ENCODE measurements at regions not wholly inside any gene's neighbourhood (a gene's known extent, or its start where the extent isn't known, plus 50 kb on each side); places are given as distances from the start of the nearest gene placed in this dataset.

DNA sequence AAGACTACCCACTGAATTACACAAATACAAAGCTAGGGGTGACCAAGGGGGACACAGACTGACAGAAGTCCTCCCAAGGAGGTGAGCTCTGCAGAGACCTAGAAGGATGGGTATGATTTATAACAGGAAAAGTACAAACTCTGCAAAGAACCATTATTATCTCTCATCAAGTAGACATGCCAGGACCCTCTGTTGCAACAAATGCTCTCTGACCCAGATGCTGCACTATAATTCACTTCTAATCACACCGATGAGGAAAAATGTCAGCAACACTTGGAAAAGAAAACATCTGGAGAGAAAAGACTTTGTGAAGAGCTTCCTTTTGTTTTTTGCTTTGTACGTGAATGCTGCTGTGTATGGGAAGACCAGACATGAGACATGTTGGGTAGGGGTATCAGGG is 178.3 kb upstream of the PDE1C start:
- H3K4me1 ChIP-seq (ENCODE audit: control insufficient read depth in 1 of 2, insufficient read depth in 2 of 2, low read depth in 1 of 2, low read length in 1 of 2) = no peaks in the 10 kb centered on the region
- H3K27ac ChIP-seq (ENCODE audit: low read depth in 2 of 2, low read length in 1 of 2) = no peak overlapping the region
- POLR2A ChIA-PET = no interaction called here
- no peaks in the 10 kb centered on the region for H3F3A ChIP-seq (replicated peaks; ENCODE audit: insufficient read depth)
- H3K27me3 ChIP-seq (ENCODE audit: insufficient read depth) = peaks cover 10% of the 10 kb centered on the region; the same call in 1 of the 2 replicates
- TF ChIP-seq FOXJ3 (CRISPR knock-in tag; IDR thresholded peaks at IDR 0.05) (no peak), POLR2AphosphoS5 (IDR thresholded peaks at IDR 0.05; ENCODE audit: low read depth, low read length) (no peak), CHD2 (IDR thresholded peaks at IDR 0.05; ENCODE audit: low read length, partially characterized antibody) (no peak), JUND (IDR thresholded peaks at IDR 0.05) (no peak), ELF1 (IDR thresholded peaks at IDR 0.05) (no peak), FOSL2 (IDR thresholded peaks at IDR 0.05; ENCODE audit: borderline replicate concordance, low read depth) (no peak), YY1 (IDR thresholded peaks at IDR 0.05; ENCODE audit: low read depth) (no peak), TEAD4 (IDR thresholded peaks at IDR 0.05; ENCODE audit: borderline replicate concordance, insufficient read depth) (no peak), GABPA (IDR thresholded peaks at IDR 0.05; ENCODE audit: low read depth) (no peak), TCF12 (IDR thresholded peaks at IDR 0.05) (no peak), RAD21 (IDR thresholded peaks at IDR 0.05; ENCODE audit: low read length) (no peak), RXRA (IDR thresholded peaks at IDR 0.05; ENCODE audit: borderline replicate concordance, low read depth) (no peak)
- TF ChIP-seq, protein P1, sequence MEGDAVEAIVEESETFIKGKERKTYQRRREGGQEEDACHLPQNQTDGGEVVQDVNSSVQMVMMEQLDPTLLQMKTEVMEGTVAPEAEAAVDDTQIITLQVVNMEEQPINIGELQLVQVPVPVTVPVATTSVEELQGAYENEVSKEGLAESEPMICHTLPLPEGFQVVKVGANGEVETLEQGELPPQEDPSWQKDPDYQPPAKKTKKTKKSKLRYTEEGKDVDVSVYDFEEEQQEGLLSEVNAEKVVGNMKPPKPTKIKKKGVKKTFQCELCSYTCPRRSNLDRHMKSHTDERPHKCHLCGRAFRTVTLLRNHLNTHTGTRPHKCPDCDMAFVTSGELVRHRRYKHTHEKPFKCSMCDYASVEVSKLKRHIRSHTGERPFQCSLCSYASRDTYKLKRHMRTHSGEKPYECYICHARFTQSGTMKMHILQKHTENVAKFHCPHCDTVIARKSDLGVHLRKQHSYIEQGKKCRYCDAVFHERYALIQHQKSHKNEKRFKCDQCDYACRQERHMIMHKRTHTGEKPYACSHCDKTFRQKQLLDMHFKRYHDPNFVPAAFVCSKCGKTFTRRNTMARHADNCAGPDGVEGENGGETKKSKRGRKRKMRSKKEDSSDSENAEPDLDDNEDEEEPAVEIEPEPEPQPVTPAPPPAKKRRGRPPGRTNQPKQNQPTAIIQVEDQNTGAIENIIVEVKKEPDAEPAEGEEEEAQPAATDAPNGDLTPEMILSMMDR (IDR thresholded peaks at IDR 0.05) = no peak
- TF ChIP-seq, protein P2, sequence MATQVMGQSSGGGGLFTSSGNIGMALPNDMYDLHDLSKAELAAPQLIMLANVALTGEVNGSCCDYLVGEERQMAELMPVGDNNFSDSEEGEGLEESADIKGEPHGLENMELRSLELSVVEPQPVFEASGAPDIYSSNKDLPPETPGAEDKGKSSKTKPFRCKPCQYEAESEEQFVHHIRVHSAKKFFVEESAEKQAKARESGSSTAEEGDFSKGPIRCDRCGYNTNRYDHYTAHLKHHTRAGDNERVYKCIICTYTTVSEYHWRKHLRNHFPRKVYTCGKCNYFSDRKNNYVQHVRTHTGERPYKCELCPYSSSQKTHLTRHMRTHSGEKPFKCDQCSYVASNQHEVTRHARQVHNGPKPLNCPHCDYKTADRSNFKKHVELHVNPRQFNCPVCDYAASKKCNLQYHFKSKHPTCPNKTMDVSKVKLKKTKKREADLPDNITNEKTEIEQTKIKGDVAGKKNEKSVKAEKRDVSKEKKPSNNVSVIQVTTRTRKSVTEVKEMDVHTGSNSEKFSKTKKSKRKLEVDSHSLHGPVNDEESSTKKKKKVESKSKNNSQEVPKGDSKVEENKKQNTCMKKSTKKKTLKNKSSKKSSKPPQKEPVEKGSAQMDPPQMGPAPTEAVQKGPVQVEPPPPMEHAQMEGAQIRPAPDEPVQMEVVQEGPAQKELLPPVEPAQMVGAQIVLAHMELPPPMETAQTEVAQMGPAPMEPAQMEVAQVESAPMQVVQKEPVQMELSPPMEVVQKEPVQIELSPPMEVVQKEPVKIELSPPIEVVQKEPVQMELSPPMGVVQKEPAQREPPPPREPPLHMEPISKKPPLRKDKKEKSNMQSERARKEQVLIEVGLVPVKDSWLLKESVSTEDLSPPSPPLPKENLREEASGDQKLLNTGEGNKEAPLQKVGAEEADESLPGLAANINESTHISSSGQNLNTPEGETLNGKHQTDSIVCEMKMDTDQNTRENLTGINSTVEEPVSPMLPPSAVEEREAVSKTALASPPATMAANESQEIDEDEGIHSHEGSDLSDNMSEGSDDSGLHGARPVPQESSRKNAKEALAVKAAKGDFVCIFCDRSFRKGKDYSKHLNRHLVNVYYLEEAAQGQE (IDR thresholded peaks at IDR 0.05; ENCODE audit: low read depth, low read length) = no peak
- TF ChIP-seq, protein P3, sequence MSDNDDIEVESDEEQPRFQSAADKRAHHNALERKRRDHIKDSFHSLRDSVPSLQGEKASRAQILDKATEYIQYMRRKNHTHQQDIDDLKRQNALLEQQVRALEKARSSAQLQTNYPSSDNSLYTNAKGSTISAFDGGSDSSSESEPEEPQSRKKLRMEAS (IDR thresholded peaks at IDR 0.05; ENCODE audit: low read depth) = no peak
- TF ChIP-seq, protein P4, sequence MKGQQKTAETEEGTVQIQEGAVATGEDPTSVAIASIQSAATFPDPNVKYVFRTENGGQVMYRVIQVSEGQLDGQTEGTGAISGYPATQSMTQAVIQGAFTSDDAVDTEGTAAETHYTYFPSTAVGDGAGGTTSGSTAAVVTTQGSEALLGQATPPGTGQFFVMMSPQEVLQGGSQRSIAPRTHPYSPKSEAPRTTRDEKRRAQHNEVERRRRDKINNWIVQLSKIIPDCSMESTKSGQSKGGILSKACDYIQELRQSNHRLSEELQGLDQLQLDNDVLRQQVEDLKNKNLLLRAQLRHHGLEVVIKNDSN (IDR thresholded peaks at IDR 0.05; ENCODE audit: borderline replicate concordance, low read depth) = no peak
- no peaks in the 10 kb centered on the region for H3K9me3 ChIP-seq
- no peak overlapping the region for H3K4me2 ChIP-seq
- no peak for DNase-seq
- no peaks in the 10 kb centered on the region for H3K9me2 ChIP-seq
- no peak overlapping the region for H3K9ac ChIP-seq
- H3K36me3 ChIP-seq (replicated peaks in 1 of 2; ENCODE audit: control insufficient read depth in 1 of 2, insufficient read depth in 2 of 2, low read length in 1 of 2) = no peaks in the 10 kb centered on the region
- no peaks in the 10 kb centered on the region for H4K20me1 ChIP-seq (ENCODE audit: insufficient read depth)
- H2AFZ ChIP-seq (ENCODE audit: low read depth) = no peak overlapping the region
- CTCF ChIA-PET = no interaction called here
- WGBS (ENCODE audit: low lambda C conversion rate) = 0% methylated on average over 2 of the region's 2 CpGs
- no peak overlapping the region for H3K4me3 ChIP-seq (ENCODE audit: low read depth in 2 of 2, low read length in 1 of 2)
- H3K79me2 ChIP-seq (ENCODE audit: insufficient read depth) = no peaks in the 10 kb centered on the region

Data from SK-N-SH (cell line).